ENCODE measurements at regions not wholly inside any gene's neighbourhood (a gene's known extent, or its start where the extent isn't known, plus 50 kb on each side); places are given as distances from the start of the nearest gene placed in this dataset.

- no peak overlapping the region for H3K4me2 ChIP-seq (ENCODE audit: low read length)
- no peak for TF ChIP-seq EZH2phosphoT487 (IDR thresholded peaks at IDR 0.05; ENCODE audit: borderline replicate concordance, low read length)
- TF ChIP-seq, protein P1, sequence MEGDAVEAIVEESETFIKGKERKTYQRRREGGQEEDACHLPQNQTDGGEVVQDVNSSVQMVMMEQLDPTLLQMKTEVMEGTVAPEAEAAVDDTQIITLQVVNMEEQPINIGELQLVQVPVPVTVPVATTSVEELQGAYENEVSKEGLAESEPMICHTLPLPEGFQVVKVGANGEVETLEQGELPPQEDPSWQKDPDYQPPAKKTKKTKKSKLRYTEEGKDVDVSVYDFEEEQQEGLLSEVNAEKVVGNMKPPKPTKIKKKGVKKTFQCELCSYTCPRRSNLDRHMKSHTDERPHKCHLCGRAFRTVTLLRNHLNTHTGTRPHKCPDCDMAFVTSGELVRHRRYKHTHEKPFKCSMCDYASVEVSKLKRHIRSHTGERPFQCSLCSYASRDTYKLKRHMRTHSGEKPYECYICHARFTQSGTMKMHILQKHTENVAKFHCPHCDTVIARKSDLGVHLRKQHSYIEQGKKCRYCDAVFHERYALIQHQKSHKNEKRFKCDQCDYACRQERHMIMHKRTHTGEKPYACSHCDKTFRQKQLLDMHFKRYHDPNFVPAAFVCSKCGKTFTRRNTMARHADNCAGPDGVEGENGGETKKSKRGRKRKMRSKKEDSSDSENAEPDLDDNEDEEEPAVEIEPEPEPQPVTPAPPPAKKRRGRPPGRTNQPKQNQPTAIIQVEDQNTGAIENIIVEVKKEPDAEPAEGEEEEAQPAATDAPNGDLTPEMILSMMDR (IDR thresholded peaks at IDR 0.05; ENCODE audit: low read depth, low read length, poor library complexity, severe bottlenecking), result no peak
- H3K36me3 ChIP-seq (ENCODE audit: control insufficient read depth, low read length), result no peaks in the 10 kb centered on the region
- H3K27me3 ChIP-seq (ENCODE audit: control insufficient read depth, low read length), result no peaks in the 10 kb centered on the region
- H3K4me3 ChIP-seq (ENCODE audit: low read length), result no peak overlapping the region
- H3K4me1 ChIP-seq (ENCODE audit: control insufficient read depth, low read length), result no peaks in the 10 kb centered on the region
- no peaks in the 10 kb centered on the region for H3K9me3 ChIP-seq (ENCODE audit: control insufficient read depth, insufficient read depth, low read length)
- H3F3A ChIP-seq (ENCODE audit: control insufficient read depth, insufficient read depth), result no peaks in the 10 kb centered on the region
- H4K20me1 ChIP-seq (ENCODE audit: control insufficient read depth, insufficient read depth, low read depth, low read length), result no peaks in the 10 kb centered on the region
- no peaks in the 10 kb centered on the region for H3K9me2 ChIP-seq (replicated peaks; ENCODE audit: control insufficient read depth, low read length)
- no peaks in the 10 kb centered on the region for H3K79me2 ChIP-seq (ENCODE audit: control insufficient read depth, low read length)
- H3K27ac ChIP-seq (ENCODE audit: low read depth, low read length), result no peak overlapping the region
Observed at GRCh38 chr4:125004676-125005075, 292.1 kb upstream of the ANKRD50 start.

GRCh38 chr4:125003840-125004239 is 291.3 kb upstream of the ANKRD50 start:
- H3K4me2 ChIP-seq (ENCODE audit: low read length), result no peak overlapping the region
- no peaks in the 10 kb centered on the region for H3K27me3 ChIP-seq (ENCODE audit: control insufficient read depth, low read length)
- no peak overlapping the region for H3K4me3 ChIP-seq (ENCODE audit: low read length)
- no peaks in the 10 kb centered on the region for H3K36me3 ChIP-seq (ENCODE audit: control insufficient read depth, low read length)
- H3K79me2 ChIP-seq (ENCODE audit: control insufficient read depth, low read length), result no peaks in the 10 kb centered on the region
- no peaks in the 10 kb centered on the region for H3K9me3 ChIP-seq (ENCODE audit: control insufficient read depth, insufficient read depth, low read length)
- no peak overlapping the region for H3K27ac ChIP-seq (ENCODE audit: low read depth, low read length)
- H3F3A ChIP-seq (ENCODE audit: control insufficient read depth, insufficient read depth), result no peaks in the 10 kb centered on the region
- no peaks in the 10 kb centered on the region for H4K20me1 ChIP-seq (ENCODE audit: control insufficient read depth, insufficient read depth, low read depth, low read length)
- no peaks in the 10 kb centered on the region for H3K4me1 ChIP-seq (ENCODE audit: control insufficient read depth, low read length)
- TF ChIP-seq, protein P1 (IDR thresholded peaks at IDR 0.05; ENCODE audit: low read depth, low read length, poor library complexity, severe bottlenecking), result no peak
- H3K9me2 ChIP-seq (replicated peaks; ENCODE audit: control insufficient read depth, low read length), result no peaks in the 10 kb centered on the region

- no peaks in the 10 kb centered on the region for H3K36me3 ChIP-seq (ENCODE audit: control insufficient read depth, low read length)
- H3K27ac ChIP-seq (ENCODE audit: low read depth, low read length), result no peak overlapping the region
- no peaks in the 10 kb centered on the region for H3K4me1 ChIP-seq (ENCODE audit: control insufficient read depth, low read length)
- no peaks in the 10 kb centered on the region for H3K9me3 ChIP-seq (ENCODE audit: control insufficient read depth, insufficient read depth, low read length)
- H3K9me2 ChIP-seq (replicated peaks; ENCODE audit: control insufficient read depth, low read length), result no peaks in the 10 kb centered on the region
- H3K4me2 ChIP-seq (ENCODE audit: low read length), result no peak overlapping the region
- H3F3A ChIP-seq (ENCODE audit: control insufficient read depth, insufficient read depth), result no peaks in the 10 kb centered on the region
- H4K20me1 ChIP-seq (ENCODE audit: control insufficient read depth, insufficient read depth, low read depth, low read length), result no peaks in the 10 kb centered on the region
- no peaks in the 10 kb centered on the region for H3K79me2 ChIP-seq (ENCODE audit: control insufficient read depth, low read length)
- H3K4me3 ChIP-seq (ENCODE audit: low read length), result no peak overlapping the region
- H3K27me3 ChIP-seq (ENCODE audit: control insufficient read depth, low read length), result no peaks in the 10 kb centered on the region
- TF ChIP-seq, protein P1 (IDR thresholded peaks at IDR 0.05; ENCODE audit: low read depth, low read length, poor library complexity, severe bottlenecking), result no peak
- TF ChIP-seq EZH2phosphoT487 (IDR thresholded peaks at IDR 0.05; ENCODE audit: borderline replicate concordance, low read length), result no peak
Observed at GRCh38 chr4:124997991-124998390, 285.5 kb upstream of the ANKRD50 start.

DNA sequence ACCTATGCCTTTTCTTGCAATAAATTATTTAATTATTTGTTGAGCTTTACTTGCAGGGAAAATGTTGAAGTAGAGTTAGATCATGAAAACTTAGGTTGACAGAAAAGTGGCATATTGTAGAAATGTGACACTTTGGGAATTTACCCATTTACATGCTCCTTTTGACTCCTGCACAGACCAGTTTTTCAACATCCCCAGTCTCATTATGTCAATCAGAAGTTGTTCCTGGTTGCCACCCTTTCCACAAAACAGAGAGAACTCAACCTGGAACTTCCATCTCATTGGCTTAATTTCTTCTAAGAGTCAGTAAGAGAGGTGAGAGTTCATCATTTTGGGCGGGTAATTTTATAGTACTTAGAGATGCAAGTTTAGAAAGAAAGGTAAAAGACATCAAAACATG is 284.6 kb upstream of the ANKRD50 start:
- no peaks in the 10 kb centered on the region for H4K20me1 ChIP-seq (ENCODE audit: control insufficient read depth, insufficient read depth, low read depth, low read length)
- H3K4me3 ChIP-seq (ENCODE audit: low read length), result no peak overlapping the region
- H3K9me3 ChIP-seq (ENCODE audit: control insufficient read depth, insufficient read depth, low read length), result no peaks in the 10 kb centered on the region
- H3K36me3 ChIP-seq (ENCODE audit: control insufficient read depth, low read length), result no peaks in the 10 kb centered on the region
- no peaks in the 10 kb centered on the region for H3F3A ChIP-seq (ENCODE audit: control insufficient read depth, insufficient read depth)
- no peaks in the 10 kb centered on the region for H3K27me3 ChIP-seq (ENCODE audit: control insufficient read depth, low read length)
- no peak overlapping the region for H3K27ac ChIP-seq (ENCODE audit: low read depth, low read length)
- H3K79me2 ChIP-seq (ENCODE audit: control insufficient read depth, low read length), result no peaks in the 10 kb centered on the region
- TF ChIP-seq, protein P1 (IDR thresholded peaks at IDR 0.05; ENCODE audit: low read depth, low read length, poor library complexity, severe bottlenecking), result no peak
- TF ChIP-seq EZH2phosphoT487 (IDR thresholded peaks at IDR 0.05; ENCODE audit: borderline replicate concordance, low read length), result no peak
- no peaks in the 10 kb centered on the region for H3K4me1 ChIP-seq (ENCODE audit: control insufficient read depth, low read length)
- H3K4me2 ChIP-seq (ENCODE audit: low read length), result no peak overlapping the region
- H3K9me2 ChIP-seq (replicated peaks; ENCODE audit: control insufficient read depth, low read length), result no peaks in the 10 kb centered on the region

Measured in DOHH2 (cell line).